CD8-positive, alpha-beta memory T cell (primary cell): ENCODE measurements at regions not wholly inside any gene's neighbourhood (a gene's known extent, or its start where the extent isn't known, plus 50 kb on each side); places are given as distances from the start of the nearest gene placed in this dataset.
"Not testable (repeated sequence)": the region's sequence is repeated elsewhere in the genome, so short reads cannot be mapped to it uniquely, and the experiment has no call there.

ENCODE experiments used
- CTCF ChIA-PET: fragments of 350-600 bp; sonication (Branson Sonifier 250); formaldehyde crosslinking; loops from one replicate; lab custom pipeline; 2021; ENCODE audit warnings: antibody characterized with exemption; lab: Charles Lee
- POLR2A ChIA-PET: fragments of 350-600 bp; sonication (Branson Sonifier 250); formaldehyde crosslinking; loops from one replicate; lab custom pipeline; 2021; ENCODE audit warnings: antibody characterized with exemption; lab: Charles Lee
- DNase-seq, 5 donors: peaks; one replicate each; pipeline versions ENCODE4 v3.0.0 to v3.0.0-alpha.2; 2020 to 2022; ENCODE audit warnings: mixed read lengths in 1 of 5
- H3K27ac ChIP-seq: one replicate; pipeline ENCODE4 v1.7.0; 2013; ENCODE audit warnings: low read depth, mild to moderate bottlenecking, low read length, moderate library complexity
- H3K27me3 ChIP-seq: 2 replicates; pipeline ENCODE4 v1.7.0; 2013; ENCODE audit warnings: low read length, mild to moderate bottlenecking; ENCODE audit not compliant: insufficient read depth, poor library complexity, severe bottlenecking
- H3K36me3 ChIP-seq: 2 replicates; pipeline ENCODE4 v1.7.0; 2013; ENCODE audit warnings: mild to moderate bottlenecking, low read length, moderate library complexity; ENCODE audit not compliant: insufficient read depth
- H3K4me1 ChIP-seq: 2 replicates; pipeline ENCODE4 v1.7.0; 2013; ENCODE audit warnings: mild to moderate bottlenecking, low read length, moderate library complexity; ENCODE audit not compliant: insufficient read depth
- H3K4me3 ChIP-seq: 2 replicates; pipeline ENCODE4 v1.7.0; 2013; ENCODE audit warnings: mild to moderate bottlenecking, low read length
- H3K9me3 ChIP-seq: 2 replicates; pipeline ENCODE4 v1.7.0; 2013; ENCODE audit warnings: mild to moderate bottlenecking, low read length
- H3K27ac Mint-ChIP-seq, 8 donors: one replicate each; pipeline ENCODE4 v1.8.0; 2020 to 2021; ENCODE audit warnings: mixed read lengths in 8 of 8, mild to moderate bottlenecking in 6 of 8, inconsistent platforms in 3 of 8, moderate library complexity in 3 of 8
- H3K27me3 Mint-ChIP-seq, 2 donors: one replicate each; pipeline ENCODE4 v1.8.0; 2020 to 2021; ENCODE audit warnings: mixed read lengths in 2 of 2, mild to moderate bottlenecking in 1 of 2, moderate library complexity in 1 of 2
- H3K36me3 Mint-ChIP-seq, 3 donors: one replicate each; pipeline ENCODE4 v1.8.0; 2020 to 2021; ENCODE audit warnings: mixed read lengths in 3 of 3, inconsistent platforms in 1 of 3, mild to moderate bottlenecking in 1 of 3
- H3K4me1 Mint-ChIP-seq, 3 donors: one replicate each; pipeline ENCODE4 v1.8.0; 2020 to 2021; ENCODE audit warnings: mixed read lengths in 3 of 3, inconsistent platforms in 1 of 3, mild to moderate bottlenecking in 1 of 3
- H3K4me3 Mint-ChIP-seq, 7 donors: one replicate each; pipeline ENCODE4 v1.8.0; 2020 to 2021; ENCODE audit warnings: mixed read lengths in 7 of 7, mild to moderate bottlenecking in 6 of 7, moderate library complexity in 4 of 7, inconsistent platforms in 2 of 7
- H3K9me3 Mint-ChIP-seq, 5 donors: one replicate each; pipeline ENCODE4 v1.8.0; 2020 to 2022; ENCODE audit warnings: mixed read lengths in 5 of 5, mild to moderate bottlenecking in 3 of 5, moderate library complexity in 2 of 5, inconsistent platforms in 1 of 5

GRCh38 chr10:45056806-45057205, 56.1 kb downstream of the ZNF22 start:
- H3K36me3 Mint-ChIP-seq, CTCF ChIA-PET, H3K36me3 ChIP-seq, H3K27me3 ChIP-seq, H3K27ac Mint-ChIP-seq, H3K27ac ChIP-seq, H3K4me1 ChIP-seq, H3K4me1 Mint-ChIP-seq, H3K9me3 ChIP-seq, H3K4me3 ChIP-seq, POLR2A ChIA-PET, H3K9me3 Mint-ChIP-seq, DNase-seq: not testable (repeated sequence)
- Mint-ChIP-seq H3K4me3 (peak overlapping the region in 1 of 7 donors; percentile 42), H3K27me3 (peaks cover 0 to 34% of the 10 kb centered on the region in 2 donors)

- ChIA-PET CTCF (no interaction called here), POLR2A (no interaction called here)
- peaks cover 1 to 34% of the 10 kb centered on the region in 2 donors for H3K27me3 Mint-ChIP-seq
- no peaks in the 10 kb centered on the region for H3K36me3 Mint-ChIP-seq
- no peak overlapping the region for H3K4me3 Mint-ChIP-seq
- no peak for DNase-seq
- Histone ChIP-seq H3K27me3 (no peaks in the 10 kb centered on the region), H3K4me1 (no peaks in the 10 kb centered on the region), H3K4me3 (no peak overlapping the region), H3K27ac (no peak overlapping the region), H3K9me3 (no peaks in the 10 kb centered on the region), H3K36me3 (no peaks in the 10 kb centered on the region)
- no peak overlapping the region for H3K27ac Mint-ChIP-seq
- no peaks in the 10 kb centered on the region for H3K9me3 Mint-ChIP-seq
- no peaks in the 10 kb centered on the region for H3K4me1 Mint-ChIP-seq
Observed at GRCh38 chr10:45058580-45058979, 57.9 kb downstream of the ZNF22 start.

GRCh38 chr10:45058992-45059561, 58.4 kb downstream of the ZNF22 start:
- ChIA-PET POLR2A (no interaction called here), CTCF (no interaction called here)
- no peak overlapping the region for H3K27ac ChIP-seq
- Mint-ChIP-seq H3K36me3 (no peaks in the 10 kb centered on the region), H3K27me3 (peaks cover 2 to 29% of the 10 kb centered on the region in 2 donors), H3K4me3 (no peak overlapping the region), H3K9me3 (no peaks in the 10 kb centered on the region), H3K27ac (peak overlapping the region in 1 of 8 donors; percentile 30), H3K4me1 (no peaks in the 10 kb centered on the region)
- no peaks in the 10 kb centered on the region for H3K27me3 ChIP-seq
- no peaks in the 10 kb centered on the region for H3K4me1 ChIP-seq
- H3K4me3 ChIP-seq: no peak overlapping the region
- no peaks in the 10 kb centered on the region for H3K36me3 ChIP-seq
- H3K9me3 ChIP-seq: no peaks in the 10 kb centered on the region
- no peak for DNase-seq

- H3K36me3 Mint-ChIP-seq: no peaks in the 10 kb centered on the region
- no peak overlapping the region for H3K4me3 ChIP-seq
- H3K4me1 ChIP-seq: no peaks in the 10 kb centered on the region
- no peak overlapping the region for H3K27ac Mint-ChIP-seq
- H3K4me1 Mint-ChIP-seq: no peaks in the 10 kb centered on the region
- ChIA-PET POLR2A (no interaction called here), CTCF (no interaction called here)
- no peak overlapping the region for H3K27ac ChIP-seq
- DNase-seq: no peak
- H3K4me3 Mint-ChIP-seq: no peak overlapping the region
- no peaks in the 10 kb centered on the region for H3K9me3 Mint-ChIP-seq
- no peaks in the 10 kb centered on the region for H3K9me3 ChIP-seq
- no peaks in the 10 kb centered on the region for H3K27me3 ChIP-seq
- no peaks in the 10 kb centered on the region for H3K36me3 ChIP-seq
- H3K27me3 Mint-ChIP-seq: peaks cover 2 to 29% of the 10 kb centered on the region in 2 donors
Observed at GRCh38 chr10:45059632-45060031, 58.9 kb downstream of the ZNF22 start.

GRCh38 chr10:45061982-45062381, 61.3 kb downstream of the ZNF22 start:
- ChIA-PET CTCF (interaction anchor here (0.9 kb wide), 1 partner anchor 9 kb away, joined by 3 read pairs; no protein-coding TSS in a partner anchor), POLR2A (no interaction called here)

DNA sequence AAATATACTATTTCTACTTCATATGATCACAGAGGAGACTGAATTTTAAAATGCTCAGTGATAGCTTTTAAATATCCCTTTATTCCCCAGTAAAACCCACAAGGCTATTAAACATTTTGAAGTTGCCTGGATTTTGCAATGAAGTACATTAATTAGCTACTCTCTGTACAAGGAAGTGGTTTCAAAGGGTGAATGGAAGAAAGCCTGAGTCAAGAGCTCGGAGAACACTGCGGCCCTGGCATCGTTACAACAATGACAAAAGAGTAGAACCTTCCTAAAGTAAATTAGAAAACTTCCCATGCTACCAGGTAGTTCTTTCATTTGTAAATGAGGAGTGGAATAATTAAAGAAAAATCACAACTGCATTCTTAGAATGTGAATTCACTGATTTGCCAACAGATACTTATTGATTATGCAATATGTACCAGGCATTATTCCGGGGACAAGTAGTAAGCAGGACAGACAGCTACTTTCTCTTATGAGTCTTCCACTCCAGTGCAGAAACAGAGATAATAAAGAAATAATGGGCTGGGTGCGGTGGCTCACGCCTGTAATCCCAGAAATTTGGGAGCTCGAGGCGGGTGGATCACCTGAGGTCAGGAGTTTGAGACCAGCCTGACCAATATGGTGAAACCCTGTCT, 63.0 kb downstream of the ZNF22 start:
- H3K4me3 ChIP-seq: no peak overlapping the region
- no peaks in the 10 kb centered on the region for H3K36me3 ChIP-seq
- no peak overlapping the region for H3K27ac Mint-ChIP-seq
- H3K9me3 Mint-ChIP-seq: peaks cover 0 to under 1% (median 0%) of the 10 kb centered on the region in 5 donors
- no peaks in the 10 kb centered on the region for H3K27me3 ChIP-seq
- H3K4me1 ChIP-seq: no peaks in the 10 kb centered on the region
- H3K9me3 ChIP-seq: no peaks in the 10 kb centered on the region
- ChIA-PET POLR2A (no interaction called here), CTCF (no interaction called here)
- H3K4me1 Mint-ChIP-seq: no peaks in the 10 kb centered on the region
- H3K4me3 Mint-ChIP-seq: no peak overlapping the region
- H3K27me3 Mint-ChIP-seq: peaks cover 9 to 13% of the 10 kb centered on the region in 2 donors
- no peaks in the 10 kb centered on the region for H3K36me3 Mint-ChIP-seq
- no peak overlapping the region for H3K27ac ChIP-seq
- no peak for DNase-seq

More at GRCh38 chr10:45061982-45062381, 61.3 kb downstream of the ZNF22 start:
- Mint-ChIP-seq H3K36me3 (no peaks in the 10 kb centered on the region), H3K9me3 (no peaks in the 10 kb centered on the region), H3K4me3 (no peak overlapping the region), H3K27me3 (peaks cover 7 to 16% of the 10 kb centered on the region in 2 donors), H3K4me1 (no peaks in the 10 kb centered on the region), H3K27ac (no peak overlapping the region)
- H3K4me1 ChIP-seq: no peaks in the 10 kb centered on the region
- H3K4me3 ChIP-seq: no peak overlapping the region
- H3K9me3 ChIP-seq: no peaks in the 10 kb centered on the region
- DNase-seq: no peak
- H3K27ac ChIP-seq: no peak overlapping the region
- H3K36me3 ChIP-seq: no peaks in the 10 kb centered on the region
- H3K27me3 ChIP-seq: no peaks in the 10 kb centered on the region

DNA sequence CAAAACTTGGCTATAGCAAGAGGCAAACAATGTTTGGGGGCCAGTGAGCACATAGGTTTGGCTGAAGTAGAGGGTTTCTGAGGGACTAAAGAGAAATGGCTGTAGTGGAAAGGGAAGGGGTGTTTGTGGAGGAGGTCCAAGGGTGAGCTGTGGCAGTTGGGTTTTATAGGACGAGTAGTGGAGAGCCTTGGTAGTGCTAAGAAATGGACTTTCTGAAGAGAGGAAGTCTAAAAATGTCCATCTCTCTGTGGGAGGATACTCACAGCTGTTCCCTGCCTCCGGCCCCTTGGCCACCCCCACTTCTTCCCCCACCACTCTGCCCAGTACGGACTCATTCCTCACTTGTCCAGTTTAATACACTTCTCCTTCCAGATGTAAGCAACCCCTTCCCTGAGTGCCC, 64.3 kb downstream of the ZNF22 start:
- ChIA-PET POLR2A (no interaction called here), CTCF (no interaction called here)
- Histone ChIP-seq H3K9me3 (no peaks in the 10 kb centered on the region), H3K4me3 (no peak overlapping the region), H3K36me3 (no peaks in the 10 kb centered on the region), H3K27ac (no peak overlapping the region), H3K27me3 (no peaks in the 10 kb centered on the region), H3K4me1 (no peaks in the 10 kb centered on the region)
- H3K27ac Mint-ChIP-seq: no peak overlapping the region
- H3K9me3 Mint-ChIP-seq: peaks cover 0 to 5% (median 0%) of the 10 kb centered on the region in 5 donors
- no peaks in the 10 kb centered on the region for H3K4me1 Mint-ChIP-seq
- peaks cover 9 to 15% of the 10 kb centered on the region in 2 donors for H3K27me3 Mint-ChIP-seq
- no peaks in the 10 kb centered on the region for H3K36me3 Mint-ChIP-seq
- H3K4me3 Mint-ChIP-seq: no peak overlapping the region
- DNase-seq: no peak

DNA sequence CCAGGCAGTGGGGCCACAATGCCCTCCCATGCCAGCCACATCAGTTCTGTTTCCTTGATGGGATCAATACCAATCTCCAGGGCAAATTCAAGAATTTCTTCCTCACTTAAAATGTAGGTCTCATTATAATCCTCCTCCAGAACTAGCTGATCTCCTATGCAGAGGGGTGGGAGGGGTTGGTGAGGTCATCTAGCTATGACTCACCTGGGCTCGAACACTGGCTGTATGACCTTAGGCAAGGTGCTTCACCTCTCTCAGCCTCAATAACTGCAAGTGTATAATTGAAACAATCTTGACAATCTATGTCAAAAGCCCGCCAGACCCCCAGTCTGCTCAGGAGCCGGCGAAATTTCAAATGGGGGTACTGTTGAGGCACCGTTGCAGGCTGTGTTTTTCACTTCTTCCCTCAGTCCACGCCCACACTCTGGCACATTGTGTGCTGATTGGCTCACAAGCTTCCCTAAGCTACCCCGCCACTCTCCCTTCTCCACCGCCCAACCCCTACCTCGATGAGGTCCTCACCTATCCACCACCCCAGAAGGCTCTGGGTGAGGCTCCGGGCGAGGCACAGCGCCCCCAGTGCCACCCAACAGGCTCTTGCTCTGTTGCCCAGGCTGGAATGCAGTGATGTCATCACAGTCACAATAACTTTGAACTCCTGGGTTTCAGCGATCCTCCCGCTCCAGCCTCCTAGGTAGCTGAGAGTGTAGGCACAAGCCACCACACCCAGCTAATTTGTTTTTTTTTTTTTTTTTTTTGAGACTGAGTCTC, 70.5 kb downstream of the ZNF22 start:
- Histone ChIP-seq H3K27me3 (no peaks in the 10 kb centered on the region), H3K27ac (no peak overlapping the region), H3K4me1 (no peaks in the 10 kb centered on the region), H3K9me3 (no peaks in the 10 kb centered on the region), H3K4me3 (no peak overlapping the region), H3K36me3 (no peaks in the 10 kb centered on the region)
- ChIA-PET CTCF (interaction anchor here (1.2 kb wide), 1 partner anchor 9 kb away, joined by 3 read pairs; no protein-coding TSS in a partner anchor), POLR2A (no interaction called here)
- peaks cover 5 to 14% (median 8%) of the 10 kb centered on the region in 5 donors for H3K9me3 Mint-ChIP-seq
- H3K36me3 Mint-ChIP-seq: peaks cover 0 to 8% (median 0%) of the 10 kb centered on the region in 3 donors
- no peak overlapping the region for H3K4me3 Mint-ChIP-seq
- peaks cover 0 to 2% (median 2%) of the 10 kb centered on the region in 3 donors for H3K4me1 Mint-ChIP-seq
- DNase-seq: no peak
- peaks cover 4 to 17% of the 10 kb centered on the region in 2 donors for H3K27me3 Mint-ChIP-seq
- H3K27ac Mint-ChIP-seq: peak overlapping the region in 1 of 8 donors; percentile 23
